IMR-90 (cell line): ENCODE measurements at regions not wholly inside any gene's neighbourhood (a gene's known extent, or its start where the extent isn't known, plus 50 kb on each side); places are given as distances from the start of the nearest gene placed in this dataset.

ENCODE experiments used
- ATAC-seq: fragments of 200-7000 bp; cut with Tn5 transposase; 2 replicates; pipeline ENCODE4 v1.9.1; 2020; ENCODE audit warnings: low read depth, mild to moderate bottlenecking, moderate library complexity
- BruUV-seq: library from RNA; stranded (reverse); fragments of 400-500 nt; replicated peaks from 2 replicates; lab custom pipeline; 2021; lab: Mats Ljungman, UMichigan
- CTCF ChIA-PET: fragments of 300-600 bp; formaldehyde crosslinking; extraction: SDS; loops from one replicate; lab custom pipeline; 2021; ENCODE audit warnings: antibody characterized with exemption; lab: Yijun Ruan, JAX
- POLR2A ChIA-PET: fragments of 300-600 bp; sonication (Branson Sonifier 250); formaldehyde crosslinking; loops from one replicate; lab custom pipeline; 2022; ENCODE audit warnings: antibody characterized with exemption; ENCODE audit not compliant: unreplicated experiment; lab: Charles Lee
- DNase-seq: peaks from one replicate; pipeline ENCODE4 v3.0.0; 2013
- H2AFZ ChIP-seq: replicated peaks from 2 replicates; pipeline ENCODE3; 2013; ENCODE audit warnings: low read length, mild to moderate bottlenecking; ENCODE audit not compliant: poor library complexity
- H2AK5ac ChIP-seq: 2 replicates; pipeline ENCODE4 v1.6.1; 2013; ENCODE audit warnings: low read depth, low read length, inconsistent platforms
- H2AK9ac ChIP-seq: replicated peaks from 2 replicates; pipeline ENCODE3; 2013; ENCODE audit warnings: mild to moderate bottlenecking, low read depth, low read length, moderate library complexity; ENCODE audit not compliant: poor library complexity
- H2BK120ac ChIP-seq: 2 replicates; pipeline ENCODE4 v1.6.1; 2013; ENCODE audit warnings: low read depth, low read length, inconsistent platforms
- H2BK15ac ChIP-seq: 3 replicates; pipeline ENCODE4 v1.6.1; 2013; ENCODE audit warnings: low read depth, low read length, inconsistent platforms
- H2BK20ac ChIP-seq: 2 replicates; pipeline ENCODE4 v1.6.1; 2013; ENCODE audit warnings: low read depth, mild to moderate bottlenecking, inconsistent platforms, low read length, moderate library complexity
- H2BK5ac ChIP-seq: 2 replicates; pipeline ENCODE4 v1.6.1; 2013; ENCODE audit warnings: mild to moderate bottlenecking, low read depth, low read length, inconsistent platforms; ENCODE audit not compliant: poor library complexity, severe bottlenecking
- H3K14ac ChIP-seq: replicated peaks from 2 replicates; pipeline ENCODE4 v1.6.1; 2013; ENCODE audit warnings: low read depth, low read length, inconsistent platforms
- H3K18ac ChIP-seq: 2 replicates; pipeline ENCODE4 v1.6.1; 2013; ENCODE audit warnings: low read depth, low read length, control low read depth
- H3K23ac ChIP-seq: 2 replicates; pipeline ENCODE4 v1.6.1; 2013; ENCODE audit warnings: low read depth, low read length, inconsistent platforms
- H3K27ac ChIP-seq: 2 replicates; pipeline ENCODE4 v1.5.1; 2013; ENCODE audit warnings: mild to moderate bottlenecking, control low read depth, low read length; ENCODE audit not compliant: insufficient read depth
- H3K27me3 ChIP-seq: 2 replicates; pipeline ENCODE4 v1.6.1; 2013; ENCODE audit warnings: low read length; ENCODE audit not compliant: control insufficient read depth, insufficient read depth
- H3K36me3 ChIP-seq: 2 replicates; pipeline ENCODE4 v1.6.1; 2013; ENCODE audit warnings: low read length, mixed read lengths; ENCODE audit not compliant: control insufficient read depth, insufficient read depth
- H3K4ac ChIP-seq: 2 replicates; pipeline ENCODE4 v1.6.1; 2013; ENCODE audit warnings: low read depth, low read length, inconsistent platforms
- H3K4me1 ChIP-seq: 2 replicates; pipeline ENCODE4 v1.6.1; 2013; ENCODE audit warnings: low read length, mixed read lengths; ENCODE audit not compliant: control insufficient read depth, insufficient read depth
- H3K4me2 ChIP-seq: 2 replicates; pipeline ENCODE4 v1.6.1; 2013; ENCODE audit warnings: low read depth, mild to moderate bottlenecking, control low read depth, low read length, moderate library complexity
- H3K4me3 ChIP-seq: 2 replicates; pipeline ENCODE4 v1.5.1; 2013; ENCODE audit warnings: low read depth, mild to moderate bottlenecking, control low read depth, low read length, moderate library complexity; ENCODE audit not compliant: insufficient read depth
- H3K56ac ChIP-seq: 2 replicates; pipeline ENCODE4 v1.6.1; 2013; ENCODE audit warnings: low read length, inconsistent platforms; ENCODE audit not compliant: insufficient read depth; ENCODE audit errors: extremely low read depth
- H3K79me1 ChIP-seq, 2 experiments: 2 replicates each; pipeline ENCODE4 v1.6.1; 2013; ENCODE audit warnings: low read length in 2 of 2, inconsistent platforms in 1 of 2, low read depth in 1 of 2
- H3K9ac ChIP-seq: 2 replicates; pipeline ENCODE4 v1.6.1; 2013; ENCODE audit warnings: low read depth, low read length, control low read depth
- H3K9me1 ChIP-seq: 2 replicates; pipeline ENCODE4 v1.6.1; 2013; ENCODE audit warnings: low read length, inconsistent platforms; ENCODE audit not compliant: insufficient read depth
- H3K9me3 ChIP-seq: 2 replicates; pipeline ENCODE4 v1.6.1; 2013; ENCODE audit warnings: low read length; ENCODE audit not compliant: control insufficient read depth, insufficient read depth
- H4K20me1 ChIP-seq: 2 replicates; pipeline ENCODE4 v1.6.1; 2013; ENCODE audit warnings: low read length, inconsistent platforms; ENCODE audit not compliant: insufficient read depth
- H4K5ac ChIP-seq: 2 replicates; pipeline ENCODE4 v1.6.1; 2013; ENCODE audit warnings: mild to moderate bottlenecking, low read depth, low read length, control low read depth
- H4K8ac ChIP-seq, 2 experiments: 2 replicates each; pipeline ENCODE4 v1.6.1; 2013; ENCODE audit warnings: low read depth in 2 of 2, low read length in 2 of 2, control low read depth in 1 of 2, inconsistent platforms in 1 of 2
- H4K91ac ChIP-seq: 2 replicates; pipeline ENCODE4 v1.6.1; 2013; ENCODE audit warnings: low read depth, low read length, inconsistent platforms; ENCODE audit not compliant: insufficient read depth
- ELK1 ChIP-seq: fragments of 150-350 bp; IDR thresholded peaks from 2 replicates; pipeline ENCODE4 v1.6.1; 2016; ENCODE audit warnings: low read depth, mild to moderate bottlenecking, low read length, moderate library complexity, borderline replicate concordance
- MAFK ChIP-seq: IDR thresholded peaks from 2 replicates; pipeline ENCODE4 v1.6.1; 2012; ENCODE audit warnings: low read depth, low read length, improper control_type of control experiment
- MXI1 ChIP-seq: IDR thresholded peaks from 2 replicates; pipeline ENCODE4 v1.6.1; 2012; ENCODE audit warnings: low read depth, mild to moderate bottlenecking, low read length, moderate library complexity, borderline replicate concordance
- NFE2L2 ChIP-seq: fragments of 150-350 bp; IDR thresholded peaks from 2 replicates; pipeline ENCODE4 v1.6.1; 2016; ENCODE audit warnings: low read depth, mild to moderate bottlenecking, low read length
- POLR2A ChIP-seq: IDR thresholded peaks from 2 replicates; pipeline ENCODE4 v1.6.1; 2012; ENCODE audit warnings: mild to moderate bottlenecking, low read depth, low read length
- RAD21 ChIP-seq: IDR thresholded peaks from 2 replicates; pipeline ENCODE4 v1.6.1; 2012; ENCODE audit warnings: low read length, improper control_type of control experiment
- RCOR1 ChIP-seq: IDR thresholded peaks from 2 replicates; pipeline ENCODE4 v1.6.1; 2012; ENCODE audit warnings: mild to moderate bottlenecking, low read length, improper control_type of control experiment; ENCODE audit not compliant: insufficient replicate concordance
- SMC3 ChIP-seq: fragments of 150-350 bp; IDR thresholded peaks from 2 replicates; pipeline ENCODE4 v1.6.1; 2016; ENCODE audit warnings: low read depth, mild to moderate bottlenecking, antibody characterized with exemption, low read length, moderate library complexity
- USF2 ChIP-seq: fragments of 150-350 bp; IDR thresholded peaks from 2 replicates; pipeline ENCODE4 v1.6.1; 2017; ENCODE audit warnings: mild to moderate bottlenecking, antibody characterized with exemption, low read length, low read depth
- WGBS, 2 experiments: methylation state at CpG; one replicate each; pipeline versions ENCODE4 v1.1.5 to v1.1.7; 2013; ENCODE audit warnings: missing lambda C conversion rate in 2 of 2; ENCODE audit not compliant: insufficient read length in 1 of 2; ENCODE audit errors: extremely low coverage in 2 of 2; 5-methylcytosine and 5-hydroxymethylcytosine counted together
- dilution Hi-C: fragments of 300-500 bp; cut with HindIII; formaldehyde crosslinking; loops from one replicate; pipeline ENCODE4 v1.14.3; 2018; ENCODE audit warnings: low sequenced_read_pairs; ENCODE audit not compliant: unreplicated experiment
- in situ Hi-C: fragments of 300-500 bp; cut with MboI; formaldehyde crosslinking; loops from 3 replicates; pipeline ENCODE4 v1.14.3; 2019; ENCODE audit warnings: low sequenced_read_pairs, inconsistent platforms, mixed read lengths
- intact Hi-C: fragments of 100-400 bp; cut with micrococcal nuclease; formaldehyde crosslinking; loops from 2 replicates; pipeline ENCODE4 v1.10.0; 2022

GRCh38 chr16:49953090-49953489 lies 71.9 kb upstream of the CNEP1R1 start:
- H2BK15ac ChIP-seq = no peak overlapping the region
- no peak overlapping the region for H2BK5ac ChIP-seq
- no peaks in the 10 kb centered on the region for H3K79me1 ChIP-seq
- H4K5ac ChIP-seq = no peak overlapping the region
- no peak overlapping the region for H3K4me3 ChIP-seq
- no TSS peak for BruUV-seq
- ATAC-seq (no peak), DNase-seq (no peak)
- H3K9me1 ChIP-seq = no peaks in the 10 kb centered on the region
- no peak overlapping the region for H2AK5ac ChIP-seq
- H4K91ac ChIP-seq = no peak overlapping the region
- H3K4ac ChIP-seq = no peak overlapping the region
- H2BK20ac ChIP-seq = no peak overlapping the region
- no peak overlapping the region for H4K8ac ChIP-seq
- no peak overlapping the region for H3K18ac ChIP-seq
- POLR2A ChIA-PET = no interaction called here
- no peak overlapping the region for H3K9ac ChIP-seq
- dilution Hi-C loops (no loop called here), intact Hi-C loops (no loop called here), in situ Hi-C loops (no loop called here)
- no peak overlapping the region for H3K14ac ChIP-seq
- WGBS, 2 experiments = no CpG with 5 or more reads among the region's 2 CpGs
- no peaks in the 10 kb centered on the region for H3K36me3 ChIP-seq
- H4K20me1 ChIP-seq = no peaks in the 10 kb centered on the region
- H2AK9ac ChIP-seq = no peak overlapping the region
- CTCF ChIA-PET = no interaction called here
- no peak overlapping the region for H3K27ac ChIP-seq
- no peak for TF ChIP-seq MAFK
- no peak for TF ChIP-seq SMC3
- TF ChIP-seq ELK1 = no peak
- TF ChIP-seq RCOR1 = no peak
- no peak for TF ChIP-seq MXI1
- no peak for TF ChIP-seq RAD21
- TF ChIP-seq NFE2L2 = no peak
- TF ChIP-seq POLR2A = no peak
- TF ChIP-seq USF2 = no peak
- no peak overlapping the region for H2BK120ac ChIP-seq
- H3K4me1 ChIP-seq = no peaks in the 10 kb centered on the region
- H3K4me2 ChIP-seq = no peak overlapping the region
- no peaks in the 10 kb centered on the region; the same call in 1 of the 2 replicates for H3K27me3 ChIP-seq
- no peak overlapping the region for H3K56ac ChIP-seq
- H3K23ac ChIP-seq = no peak overlapping the region
- no peak overlapping the region for H2AFZ ChIP-seq
- H3K9me3 ChIP-seq = no peaks in the 10 kb centered on the region
